DMS 273 (cell line): ENCODE measurements at regions not wholly inside any gene's neighbourhood (a gene's known extent, or its start where the extent isn't known, plus 50 kb on each side); places are given as distances from the start of the nearest gene placed in this dataset.

Experiments used
- DNase-seq: peaks from one replicate; lab custom pipeline; 2025; ENCODE audit not compliant: unreplicated experiment; lab: John Stamatoyannopoulos, UW

GRCh38 chr11:31912808-31913207 is 101.7 kb upstream of the PAX6 start:
- DNase-seq: no peak

DNA sequence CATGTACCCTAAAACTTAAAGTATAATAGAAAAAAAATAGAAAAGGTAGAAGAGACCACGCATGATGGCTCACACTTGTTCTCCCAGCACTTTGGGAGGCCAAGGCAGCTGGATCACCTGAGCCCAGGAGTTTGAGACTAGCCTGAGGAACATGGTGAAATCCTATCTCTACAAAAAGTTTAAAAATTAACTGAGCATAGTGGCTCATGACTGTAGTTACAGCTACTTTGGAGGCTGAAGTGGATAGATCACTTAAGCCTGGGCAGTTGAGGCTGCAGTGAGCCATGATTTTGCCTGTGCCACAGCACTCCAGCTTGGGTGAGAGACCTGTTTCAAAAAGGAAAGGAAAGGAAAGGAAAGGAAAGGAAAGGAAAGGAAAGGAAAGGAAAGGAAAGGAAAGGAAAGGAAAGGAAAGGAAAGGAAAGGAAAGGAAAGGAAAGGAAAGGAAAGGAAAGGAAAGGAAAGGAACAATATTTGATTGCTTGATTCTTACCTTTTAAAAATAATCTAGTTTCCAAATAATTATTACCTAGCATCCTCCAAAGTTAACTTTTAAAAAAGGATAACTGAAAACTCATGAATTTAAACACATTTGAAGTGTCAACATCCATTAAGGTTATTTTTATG is 99.9 kb upstream of the PAX6 start:
- DNase-seq: no peak

GRCh38 chr11:31903225-31904074 is 92.3 kb upstream of the PAX6 start:
- no peak for DNase-seq

DNA sequence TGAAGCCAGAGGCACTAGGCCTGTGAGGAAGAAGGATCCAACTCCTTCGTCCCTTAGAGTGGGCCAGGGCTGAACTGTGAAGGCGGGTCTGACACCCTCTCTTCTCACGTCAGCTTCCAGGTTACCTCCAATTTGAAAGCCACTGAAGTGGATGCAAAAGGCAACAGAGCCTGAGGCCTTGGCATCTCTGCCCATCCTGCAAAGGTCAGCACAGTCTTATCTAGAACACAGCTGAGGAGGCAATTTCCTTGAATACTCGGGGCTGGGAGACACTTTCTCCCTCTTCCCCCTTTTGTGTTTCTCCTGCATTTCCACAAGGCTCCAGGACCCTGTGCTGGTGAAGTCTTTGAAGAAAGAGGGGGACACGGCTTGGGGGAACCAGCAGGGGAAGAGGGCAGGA is 91.6 kb upstream of the PAX6 start:
- DNase-seq: no peak

DNA sequence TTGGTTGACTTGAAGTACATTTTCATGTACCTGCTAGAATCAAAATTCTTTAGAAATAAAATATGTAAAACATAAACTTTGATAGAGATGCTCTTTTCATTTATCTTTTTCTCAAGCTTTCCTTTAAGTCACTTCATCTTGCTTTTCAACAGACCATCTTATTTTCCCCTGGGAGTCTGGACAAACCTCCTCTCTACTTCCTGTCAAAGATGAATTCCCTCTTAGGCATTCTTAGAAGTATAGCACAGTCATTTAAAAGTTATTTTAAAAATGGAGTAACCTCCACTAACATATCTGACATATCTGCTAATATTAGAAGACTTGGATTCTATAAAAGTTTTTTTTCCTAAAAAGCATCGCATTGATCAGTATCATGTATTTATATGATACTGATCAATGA is 84.8 kb upstream of the PAX6 start:
- no peak for DNase-seq

GRCh38 chr11:31887180-31887579 is 76.1 kb upstream of the PAX6 start:
- DNase-seq: peak; percentile 33

GRCh38 chr11:31884080-31884479 is 73.0 kb upstream of the PAX6 start:
- no peak for DNase-seq

GRCh38 chr11:31883435-31883834 is 72.3 kb upstream of the PAX6 start:
- no peak for DNase-seq

- peak; percentile 23 for DNase-seq
Observed at GRCh38 chr11:31882951-31883392, 71.8 kb upstream of the PAX6 start.

DNA sequence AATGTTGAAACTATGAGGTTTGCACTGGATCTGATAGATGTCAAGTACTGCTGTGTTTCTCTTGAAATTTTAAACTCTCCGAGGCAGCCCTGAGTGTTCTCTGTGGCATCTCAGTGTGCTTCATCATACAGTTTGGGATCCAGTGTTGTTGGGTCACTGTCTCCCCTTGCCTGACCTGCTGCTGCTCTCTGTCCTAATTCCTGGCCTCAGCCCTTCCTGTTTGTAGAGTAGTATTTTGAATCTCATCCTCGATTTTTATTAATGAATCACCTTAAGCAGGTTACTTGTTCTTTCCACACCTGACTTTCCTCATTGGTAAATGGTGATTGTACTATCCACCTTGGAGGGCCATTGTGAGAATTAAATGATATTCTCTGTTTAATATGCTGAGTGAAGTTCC is 70.7 kb upstream of the PAX6 start:
- no peak for DNase-seq

DNA sequence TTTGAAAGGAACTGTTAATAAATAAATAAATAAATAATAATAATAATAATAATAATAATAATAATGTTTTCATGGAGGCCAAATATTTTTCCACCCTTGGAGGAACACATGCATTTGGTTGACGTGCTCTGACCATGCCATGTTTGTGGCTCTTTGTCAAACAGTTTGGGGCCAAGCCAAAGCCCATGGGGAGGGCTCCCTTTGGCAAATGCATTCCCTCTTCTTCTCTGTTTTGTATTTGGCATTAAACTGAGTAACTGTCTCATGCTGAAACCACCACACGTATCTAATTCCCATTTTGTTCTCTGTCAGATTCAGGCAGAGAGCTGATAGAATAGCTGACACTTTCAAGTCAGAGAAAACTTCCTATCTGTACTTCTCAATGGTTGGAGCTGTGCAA is 68.6 kb upstream of the PAX6 start:
- no peak for DNase-seq

- no peak for DNase-seq
Observed at GRCh38 chr11:31877863-31878262, 66.7 kb upstream of the PAX6 start.

DNA sequence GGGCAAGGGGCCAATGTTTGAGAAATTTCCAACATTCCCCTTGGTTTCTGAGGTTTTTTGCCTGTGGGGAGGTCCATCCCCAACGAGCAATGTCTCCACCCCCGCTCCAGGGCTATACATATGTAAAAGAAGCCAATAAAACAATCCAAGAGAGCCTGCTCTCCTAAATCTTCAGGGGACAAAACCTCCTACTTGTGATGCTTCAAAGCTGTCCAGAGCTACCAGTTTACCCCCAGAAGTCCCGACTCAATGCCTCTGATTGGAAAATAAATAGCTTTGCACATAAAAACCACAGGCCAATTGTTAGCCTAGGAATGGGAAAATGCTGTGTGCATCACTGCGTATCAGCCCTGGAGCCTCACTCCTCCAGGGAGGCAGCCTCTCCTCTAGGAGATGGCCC is 66.0 kb upstream of the PAX6 start:
- DNase-seq: no peak

GRCh38 chr11:31875866-31876560 is 64.9 kb upstream of the PAX6 start:
- DNase-seq: peak; percentile 61

DNA sequence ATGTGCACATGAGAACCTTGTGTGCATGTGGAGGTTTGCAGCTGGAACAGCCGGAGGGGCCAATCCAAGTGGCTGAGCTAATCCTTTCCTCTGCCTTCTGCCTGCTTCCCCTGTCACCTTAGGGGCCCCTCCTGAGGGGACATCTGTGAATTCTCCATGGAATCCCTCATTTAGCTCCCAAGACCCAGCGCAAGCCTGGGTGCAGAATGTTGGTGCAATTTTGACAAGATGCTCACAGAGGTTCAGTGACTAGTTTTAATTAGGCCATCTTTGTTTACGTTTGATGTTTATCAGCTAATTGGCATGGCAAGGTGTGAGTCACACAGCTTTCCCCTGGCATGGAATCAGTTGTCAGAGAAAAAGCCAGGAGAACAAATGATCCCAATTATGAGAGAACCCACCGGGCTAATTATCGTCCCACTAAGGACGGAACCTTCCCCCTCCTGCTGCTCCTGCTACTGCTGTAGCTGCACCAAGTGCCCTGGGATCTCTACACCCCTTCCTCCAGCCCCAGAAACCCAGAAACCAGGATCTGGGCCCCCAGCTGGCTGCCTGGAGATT is 63.6 kb upstream of the PAX6 start:
- DNase-seq: peak; percentile 81

GRCh38 chr11:31873124-31873523 is 62.0 kb upstream of the PAX6 start:
- DNase-seq: no peak

DNA sequence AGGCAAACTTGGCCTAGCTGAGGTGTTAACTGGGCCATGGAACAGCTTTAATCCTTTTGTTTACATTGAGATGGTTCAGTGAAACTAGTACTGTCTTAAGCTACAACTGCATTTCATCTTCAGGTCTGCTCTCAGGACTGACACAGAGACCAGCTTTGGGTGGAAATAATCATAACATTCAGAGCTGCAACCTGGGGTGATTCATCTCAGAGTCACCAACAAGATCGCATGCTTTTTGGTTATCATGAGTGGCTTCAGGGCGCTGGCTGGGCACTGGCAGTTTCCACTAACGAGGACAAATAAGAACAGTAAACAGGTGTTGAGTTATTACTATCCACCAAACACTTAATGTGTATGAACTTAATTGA is 60.9 kb upstream of the PAX6 start:
- DNase-seq: no peak

GRCh38 chr11:31871310-31872075 is 60.4 kb upstream of the PAX6 start:
- no peak for DNase-seq

DNA sequence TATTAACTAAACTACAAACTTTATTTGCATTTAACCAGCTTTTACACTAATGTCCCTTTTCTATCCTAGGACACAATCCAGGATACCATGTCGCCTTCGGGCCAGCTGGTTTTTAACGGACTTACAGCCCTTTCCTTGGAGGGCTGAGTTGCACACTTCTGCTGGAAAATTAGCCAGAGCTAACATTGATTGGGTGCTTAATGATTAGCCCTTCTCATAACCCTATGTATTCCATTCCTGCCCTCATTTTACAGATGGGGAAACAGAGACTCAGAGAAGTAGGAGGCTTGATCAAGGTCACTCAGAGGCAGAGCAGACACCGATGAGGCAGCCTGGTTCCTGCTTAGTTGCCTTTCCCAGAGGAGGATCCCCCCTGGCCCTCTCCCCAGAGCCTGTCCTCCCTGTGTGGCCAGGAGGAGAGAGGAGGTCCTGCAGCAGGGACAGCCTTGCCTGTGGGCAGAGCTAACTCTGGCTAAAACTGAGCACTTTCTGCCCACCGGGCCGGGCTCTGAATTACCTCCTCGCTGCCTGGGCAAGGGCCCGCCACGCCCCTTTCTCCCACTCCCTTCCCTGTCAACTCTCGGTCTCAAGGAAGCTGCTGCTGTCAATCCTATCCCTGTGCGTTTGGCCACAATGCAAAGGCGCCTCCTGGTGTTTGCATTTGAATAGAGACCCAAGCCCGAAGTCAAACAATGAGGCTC is 59.6 kb upstream of the PAX6 start:
- peak; percentile 78 for DNase-seq

DNA sequence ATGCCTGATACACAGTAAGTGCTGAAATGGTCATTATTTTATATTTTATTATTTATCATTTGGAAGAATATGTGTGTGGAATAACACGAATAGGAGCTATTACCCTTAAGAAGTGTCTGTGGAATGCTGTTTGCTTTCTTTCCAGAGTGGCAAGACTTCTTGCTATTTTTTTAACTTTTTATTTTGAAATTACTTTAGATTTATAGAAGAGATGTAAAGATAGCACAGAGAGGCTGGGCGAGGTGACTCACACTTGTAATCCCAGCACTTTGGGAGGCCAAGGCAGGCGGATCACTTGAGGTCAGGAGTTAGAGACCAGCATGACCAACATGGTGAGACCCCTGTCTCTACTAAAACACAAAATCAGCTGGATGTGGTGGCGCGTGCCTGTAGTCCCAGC is 58.9 kb upstream of the PAX6 start:
- no peak for DNase-seq
